Prostate gland (tissue), 2 donors: ENCODE measurements at regions not wholly inside any gene's neighbourhood (a gene's known extent, or its start where the extent isn't known, plus 50 kb on each side); places are given as distances from the start of the nearest gene placed in this dataset.

Experiments
- DNase-seq: peaks from one replicate; pipeline ENCODE4 v3.0.0-alpha.2; 2019; ENCODE audit warnings: low spot score
- H3K27ac ChIP-seq, 2 donors: fragments of 200-600 bp; sonication (generic); 2 replicates each; pipeline ENCODE4 v1.5.1; 2017 to 2019
- H3K27me3 ChIP-seq: fragments of 200-600 bp; sonication (generic); replicated peaks from 2 replicates; pipeline ENCODE4 v1.5.1; 2019; ENCODE audit not compliant: insufficient read depth
- H3K36me3 ChIP-seq, 2 donors: fragments of 200-600 bp; sonication (generic); 1 replicate in 1 of 2; 2 replicates in 1 of 2; pipeline versions ENCODE4 v1.5.1 to v1.8.1; 2017 to 2019
- H3K4me1 ChIP-seq: fragments of 200-600 bp; sonication (generic); replicated peaks from 2 replicates; pipeline ENCODE4 v1.5.1; 2019
- H3K4me3 ChIP-seq, 2 donors: fragments of 200-600 bp; sonication (generic); 2 replicates each; pipeline ENCODE4 v1.5.1; 2017 to 2019
- H3K9me3 ChIP-seq: fragments of 200-600 bp; sonication (generic); 2 replicates; pipeline ENCODE4 v1.5.1; 2017
- POLR2A ChIP-seq: fragments of 450-650 bp; IDR thresholded peaks from one replicate; pipeline ENCODE4 v1.6.1; 2016; ENCODE audit warnings: antibody characterized with exemption, mild to moderate bottlenecking
- POLR2AphosphoS5 ChIP-seq: sonication (generic); formaldehyde crosslinking; IDR thresholded peaks from one replicate; pipeline ENCODE4 v1.6.1; 2017; ENCODE audit warnings: antibody characterized with exemption
- WGBS: methylation state at CpG from one replicate; pipeline ENCODE4 v1.1.5; 2018; 5-methylcytosine and 5-hydroxymethylcytosine counted together
- intact Hi-C: fragments of 100-400 bp; cut with DNase I; formaldehyde crosslinking; loops from one replicate; pipeline ENCODE4 v1.14.2; 2022
- TF ChIP-seq, protein P1 (sequence below), 4 experiments: fragments of 200-600 bp in 2 of 4; fragments of 450-650 bp in 2 of 4; sonication (generic) in 2 of 4; IDR thresholded peaks; 1 replicate in 3 of 4; 2 replicates in 1 of 4; pipeline ENCODE4 v1.5.1; 2016 to 2019; ENCODE audit warnings: antibody characterized with exemption in 4 of 4, mild to moderate bottlenecking in 2 of 4, moderate library complexity in 2 of 4

DNA sequence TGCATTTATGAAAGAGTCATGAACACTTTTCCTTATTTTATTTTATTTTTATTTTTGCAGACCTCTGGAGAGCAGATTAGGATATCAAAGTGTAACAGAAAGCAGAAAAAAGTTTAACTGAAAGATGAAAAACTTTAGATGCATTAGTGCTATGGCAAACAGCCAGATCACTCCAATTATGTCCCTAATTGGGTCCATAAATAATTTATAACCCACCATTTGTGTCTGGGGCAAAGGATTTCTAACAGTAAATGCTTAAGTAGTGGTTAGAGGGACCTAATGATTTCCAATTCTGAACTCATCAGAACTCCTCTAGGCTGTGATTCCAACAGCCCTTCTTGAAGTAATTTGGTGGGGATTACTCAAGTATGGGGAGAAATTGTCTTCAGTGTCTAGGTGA is 93.7 kb upstream of the PROKR2 start:
- Histone ChIP-seq H3K4me3 (no peak overlapping the region), H3K4me1 (no peaks in the 10 kb centered on the region), H3K36me3 (no peaks in the 10 kb centered on the region), H3K27me3 (no peaks in the 10 kb centered on the region), H3K9me3 (no peaks in the 10 kb centered on the region), H3K27ac (no peak overlapping the region)
- no peak for DNase-seq
- TF ChIP-seq POLR2A (no peak), POLR2AphosphoS5 (no peak)
- TF ChIP-seq, protein P1, sequence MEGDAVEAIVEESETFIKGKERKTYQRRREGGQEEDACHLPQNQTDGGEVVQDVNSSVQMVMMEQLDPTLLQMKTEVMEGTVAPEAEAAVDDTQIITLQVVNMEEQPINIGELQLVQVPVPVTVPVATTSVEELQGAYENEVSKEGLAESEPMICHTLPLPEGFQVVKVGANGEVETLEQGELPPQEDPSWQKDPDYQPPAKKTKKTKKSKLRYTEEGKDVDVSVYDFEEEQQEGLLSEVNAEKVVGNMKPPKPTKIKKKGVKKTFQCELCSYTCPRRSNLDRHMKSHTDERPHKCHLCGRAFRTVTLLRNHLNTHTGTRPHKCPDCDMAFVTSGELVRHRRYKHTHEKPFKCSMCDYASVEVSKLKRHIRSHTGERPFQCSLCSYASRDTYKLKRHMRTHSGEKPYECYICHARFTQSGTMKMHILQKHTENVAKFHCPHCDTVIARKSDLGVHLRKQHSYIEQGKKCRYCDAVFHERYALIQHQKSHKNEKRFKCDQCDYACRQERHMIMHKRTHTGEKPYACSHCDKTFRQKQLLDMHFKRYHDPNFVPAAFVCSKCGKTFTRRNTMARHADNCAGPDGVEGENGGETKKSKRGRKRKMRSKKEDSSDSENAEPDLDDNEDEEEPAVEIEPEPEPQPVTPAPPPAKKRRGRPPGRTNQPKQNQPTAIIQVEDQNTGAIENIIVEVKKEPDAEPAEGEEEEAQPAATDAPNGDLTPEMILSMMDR (IDR thresholded peaks at IDR 0.05), result no peak
- intact Hi-C loops, result no loop called here

DNA sequence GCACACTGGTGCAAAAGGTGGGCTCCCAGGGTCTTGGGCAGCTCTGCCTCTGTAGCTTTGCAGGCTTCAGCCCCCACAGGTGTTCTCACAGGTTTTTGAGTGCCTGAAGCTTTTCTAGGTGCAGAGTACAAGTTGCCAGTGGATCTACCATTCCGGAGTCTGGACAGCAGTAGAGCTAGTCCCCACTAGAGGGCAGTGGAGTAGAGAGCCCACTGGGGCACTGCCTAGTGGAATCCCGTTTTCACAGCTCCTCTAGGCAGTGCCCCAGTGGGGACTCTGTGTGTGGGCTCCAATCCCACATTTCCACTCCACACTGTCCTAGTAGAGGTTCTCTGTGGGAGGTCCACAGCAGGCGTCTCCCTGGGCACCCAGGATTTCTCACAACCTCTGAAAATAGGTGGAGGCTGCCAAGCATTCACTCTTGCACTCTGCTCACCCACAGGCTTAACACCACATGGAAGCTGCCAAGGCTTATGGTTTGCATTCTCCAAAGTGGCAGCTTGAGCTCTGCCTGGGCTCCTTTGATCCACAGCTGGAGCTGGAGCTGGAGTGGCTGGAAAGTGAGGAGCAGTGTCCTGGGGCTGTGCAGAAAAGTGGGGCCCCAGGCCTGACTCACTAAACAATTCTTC is 86.3 kb upstream of the PROKR2 start:
- H3K4me1 ChIP-seq, result no peaks in the 10 kb centered on the region
- H3K27me3 ChIP-seq, result no peaks in the 10 kb centered on the region
- no peak for DNase-seq
- H3K4me3 ChIP-seq, result no peak overlapping the region
- H3K27ac ChIP-seq, result no peak overlapping the region
- no peaks in the 10 kb centered on the region for H3K9me3 ChIP-seq
- H3K36me3 ChIP-seq, result no peaks in the 10 kb centered on the region
- intact Hi-C loops, result no loop called here
- TF ChIP-seq, protein P1 (IDR thresholded peaks at IDR 0.05), result no peak
- TF ChIP-seq POLR2A (no peak), POLR2AphosphoS5 (no peak)
- 29% methylated on average over 3 of the region's 3 CpGs for WGBS

DNA sequence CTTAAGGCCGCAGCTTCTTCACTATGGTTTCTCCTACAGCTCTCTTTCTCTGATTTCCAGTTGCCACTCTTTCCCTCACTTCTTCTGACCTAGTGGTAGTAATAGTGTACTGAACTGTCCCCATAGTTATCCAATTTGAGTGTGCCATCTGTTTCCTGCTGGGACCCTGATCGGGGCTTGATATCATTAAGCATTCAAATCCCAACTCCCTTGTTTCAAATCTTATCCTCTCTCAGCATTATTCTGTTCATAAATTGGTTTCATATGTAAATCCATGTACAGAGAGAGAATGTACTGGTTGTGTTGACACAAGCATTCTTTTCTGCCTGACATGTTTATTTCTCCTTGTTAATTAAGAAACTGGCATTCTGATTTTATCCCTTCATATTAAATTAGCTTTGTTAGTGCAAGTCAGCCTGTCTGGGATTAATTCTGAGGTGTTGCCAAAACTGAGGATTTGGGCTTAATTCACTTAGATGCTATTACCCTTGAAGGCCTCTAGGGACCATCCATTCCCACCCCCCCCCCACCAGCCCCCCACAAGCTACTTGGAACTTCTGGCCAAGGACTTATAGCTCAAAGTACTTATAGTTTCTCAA is 84.6 kb upstream of the PROKR2 start:
- no peaks in the 10 kb centered on the region for H3K36me3 ChIP-seq
- H3K4me3 ChIP-seq, result no peak overlapping the region
- no peaks in the 10 kb centered on the region for H3K9me3 ChIP-seq
- TF ChIP-seq POLR2AphosphoS5 (no peak), POLR2A (no peak)
- TF ChIP-seq, protein P1 (IDR thresholded peaks at IDR 0.05), result no peak
- 77% methylated on average over 2 of the region's 2 CpGs for WGBS
- no peak for DNase-seq
- no peaks in the 10 kb centered on the region for H3K27me3 ChIP-seq
- intact Hi-C loops, result no loop called here
- H3K27ac ChIP-seq, result no peak overlapping the region
- H3K4me1 ChIP-seq, result no peaks in the 10 kb centered on the region

DNA sequence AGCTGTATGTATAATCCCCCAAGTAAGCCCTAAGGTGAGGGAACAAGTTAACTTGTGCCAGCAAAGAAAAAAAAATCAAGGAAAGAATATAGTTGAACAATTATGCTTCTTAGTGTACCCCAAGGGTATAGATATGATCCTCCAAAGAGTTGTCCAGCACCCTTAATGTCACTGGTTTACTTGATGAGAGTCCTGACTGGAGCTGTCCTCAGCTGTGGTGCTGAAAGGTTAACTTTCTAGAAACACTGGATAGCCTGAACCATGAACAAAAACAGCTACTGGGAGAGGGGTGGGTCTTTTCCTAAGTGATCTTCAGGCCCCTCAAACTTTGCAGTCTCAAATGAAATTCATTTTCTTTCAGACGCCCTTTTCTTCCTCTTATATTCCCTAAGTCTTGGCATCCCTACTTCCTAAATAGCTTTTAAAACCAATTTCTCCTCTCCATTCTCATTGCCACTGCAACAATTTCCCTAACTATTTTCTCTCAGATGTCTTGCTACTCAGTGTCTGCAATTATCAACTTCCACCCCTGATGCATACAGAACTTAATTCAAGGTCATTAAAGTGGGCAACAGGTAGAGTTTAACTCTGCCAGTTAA is 83.5 kb upstream of the PROKR2 start:
- H3K4me3 ChIP-seq, result no peak overlapping the region
- intact Hi-C loops, result no loop called here
- H3K27ac ChIP-seq, result no peak overlapping the region
- no peaks in the 10 kb centered on the region for H3K36me3 ChIP-seq
- H3K4me1 ChIP-seq, result no peaks in the 10 kb centered on the region
- WGBS, result 46% methylated on average over 1 of the region's 1 CpG
- no peaks in the 10 kb centered on the region for H3K27me3 ChIP-seq
- DNase-seq, result no peak
- no peaks in the 10 kb centered on the region for H3K9me3 ChIP-seq
- TF ChIP-seq, protein P1 (IDR thresholded peaks at IDR 0.05), result no peak
- TF ChIP-seq POLR2A (no peak), POLR2AphosphoS5 (no peak)

DNA sequence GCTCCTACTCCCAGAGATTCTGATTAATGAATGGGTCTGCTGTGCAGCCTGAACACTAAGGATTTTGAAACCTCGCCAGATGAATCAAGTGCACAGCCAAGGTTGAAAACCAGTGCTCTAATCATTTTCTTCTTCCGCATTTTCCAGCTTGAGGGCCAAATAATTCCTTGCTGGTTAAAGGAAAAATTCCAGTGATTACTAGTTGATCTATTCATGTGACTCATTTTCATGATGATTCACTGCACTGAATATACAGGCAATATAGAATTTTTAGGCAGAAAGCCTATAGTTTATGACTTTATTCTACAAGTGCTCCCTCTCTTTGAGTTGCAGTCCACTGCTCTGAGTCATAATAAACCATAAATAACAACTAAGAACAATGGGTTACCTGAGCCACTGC is 80.6 kb upstream of the PROKR2 start:
- Histone ChIP-seq H3K9me3 (no peaks in the 10 kb centered on the region), H3K27me3 (no peaks in the 10 kb centered on the region), H3K4me1 (no peaks in the 10 kb centered on the region), H3K27ac (no peak overlapping the region), H3K36me3 (no peaks in the 10 kb centered on the region), H3K4me3 (no peak overlapping the region)
- 87% methylated on average over 2 of the region's 2 CpGs for WGBS
- DNase-seq, result no peak
- TF ChIP-seq, protein P1 (IDR thresholded peaks at IDR 0.05), result no peak
- TF ChIP-seq POLR2AphosphoS5 (no peak), POLR2A (no peak)
- intact Hi-C loops, result no loop called here
